ENCODE measurements at regions not wholly inside any gene's neighbourhood (a gene's known extent, or its start where the extent isn't known, plus 50 kb on each side); places are given as distances from the start of the nearest gene placed in this dataset.
A peak's percentile ranks its signal among the peaks of the same experiment; 100 is the strongest.
"Not testable (repeated sequence)": the region's sequence is repeated elsewhere in the genome, so short reads cannot be mapped to it uniquely, and the experiment has no call there.

DNA sequence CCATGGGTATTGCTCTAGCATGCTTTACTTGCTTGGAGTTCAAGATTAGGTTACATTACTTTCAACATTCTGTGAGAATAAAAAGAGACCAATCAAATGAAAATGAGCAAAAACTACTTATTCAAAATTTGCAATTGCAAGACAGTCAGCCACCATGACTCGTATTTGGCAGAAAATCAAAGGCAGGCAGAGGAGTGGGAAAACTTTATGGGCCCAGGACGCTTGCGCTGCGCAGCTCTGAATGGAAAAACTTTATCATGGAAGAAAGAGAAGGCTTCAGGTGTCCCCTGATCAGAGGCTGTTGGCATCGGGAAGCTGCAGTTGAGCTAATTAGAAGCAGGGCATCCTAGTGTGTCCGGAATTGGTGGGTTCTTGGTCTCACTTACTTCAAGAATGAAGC lies 250.6 kb downstream of the USP46 start:
- Histone ChIP-seq H3K79me2 (ENCODE audit: low read length) (no peaks in the 10 kb centered on the region), H3F3A (ENCODE audit: low read length, unreplicated experiment) (no peaks in the 10 kb centered on the region), H3K9me3 (ENCODE audit: low read length) (no peaks in the 10 kb centered on the region), H3K4me2 (ENCODE audit: low read length) (no peak overlapping the region), H3K27me3 (ENCODE audit: low read length) (no peaks in the 10 kb centered on the region), H3K36me3 (ENCODE audit: low read depth, low read length) (no peaks in the 10 kb centered on the region), H3K9ac (ENCODE audit: low read length) (no peak overlapping the region), H3K27ac (ENCODE audit: low read length) (no peak overlapping the region), H3K4me1 (ENCODE audit: insufficient read depth, low read length) (peaks cover 10% of the 10 kb centered on the region; the same call in 1 of the 2 replicates), H4K20me1 (ENCODE audit: low read length) (no peaks in the 10 kb centered on the region), H2AFZ (ENCODE audit: low read length) (peak overlapping the region; percentile 14; the same call in 1 of the 2 replicates), H3K9me2 (replicated peaks; ENCODE audit: low read length) (no peaks in the 10 kb centered on the region), H3K4me3 (ENCODE audit: low read length) (no peak overlapping the region)
- ATAC-seq (no peak), DNase-seq (no peak)
- TF ChIP-seq EZH2phosphoT487 (IDR thresholded peaks at IDR 0.05; ENCODE audit: borderline replicate concordance, low read length): no peak
- TF ChIP-seq, protein P1, sequence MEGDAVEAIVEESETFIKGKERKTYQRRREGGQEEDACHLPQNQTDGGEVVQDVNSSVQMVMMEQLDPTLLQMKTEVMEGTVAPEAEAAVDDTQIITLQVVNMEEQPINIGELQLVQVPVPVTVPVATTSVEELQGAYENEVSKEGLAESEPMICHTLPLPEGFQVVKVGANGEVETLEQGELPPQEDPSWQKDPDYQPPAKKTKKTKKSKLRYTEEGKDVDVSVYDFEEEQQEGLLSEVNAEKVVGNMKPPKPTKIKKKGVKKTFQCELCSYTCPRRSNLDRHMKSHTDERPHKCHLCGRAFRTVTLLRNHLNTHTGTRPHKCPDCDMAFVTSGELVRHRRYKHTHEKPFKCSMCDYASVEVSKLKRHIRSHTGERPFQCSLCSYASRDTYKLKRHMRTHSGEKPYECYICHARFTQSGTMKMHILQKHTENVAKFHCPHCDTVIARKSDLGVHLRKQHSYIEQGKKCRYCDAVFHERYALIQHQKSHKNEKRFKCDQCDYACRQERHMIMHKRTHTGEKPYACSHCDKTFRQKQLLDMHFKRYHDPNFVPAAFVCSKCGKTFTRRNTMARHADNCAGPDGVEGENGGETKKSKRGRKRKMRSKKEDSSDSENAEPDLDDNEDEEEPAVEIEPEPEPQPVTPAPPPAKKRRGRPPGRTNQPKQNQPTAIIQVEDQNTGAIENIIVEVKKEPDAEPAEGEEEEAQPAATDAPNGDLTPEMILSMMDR (conservative IDR thresholded peaks at IDR 0.05; ENCODE audit: low read depth, low read length): no peak
- POLR2A ChIA-PET (ENCODE audit: unreplicated experiment): no interaction called here
- intact Hi-C loops (cut with micrococcal nuclease): no loop called here
- BruUV-seq (replicated peaks): no TSS peak
- CTCF ChIA-PET: no interaction called here

DNA sequence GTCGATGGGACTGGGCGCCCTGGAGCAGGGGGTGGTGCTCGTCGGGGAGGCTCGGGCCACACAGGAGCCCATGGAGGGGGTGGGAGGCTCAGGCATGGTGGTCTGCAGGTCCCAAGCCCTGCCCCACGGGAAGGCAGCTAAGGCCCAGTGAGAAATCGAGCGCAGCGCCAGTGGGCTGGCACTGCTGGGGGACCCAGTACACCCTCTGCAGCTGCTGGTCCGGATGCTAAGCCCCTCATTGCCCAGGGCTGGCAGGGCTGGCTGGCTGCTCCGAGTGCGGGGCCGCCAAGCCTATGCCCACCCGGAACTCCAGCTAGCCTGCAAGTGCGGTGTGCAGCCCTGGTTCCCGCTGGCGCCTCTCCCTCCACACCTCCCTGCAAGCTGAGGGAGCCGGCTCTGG lies 249.3 kb downstream of the USP46 start:
- H3K27ac ChIP-seq (ENCODE audit: low read length); POLR2A ChIA-PET (ENCODE audit: unreplicated experiment); DNase-seq; H3K4me3 ChIP-seq (ENCODE audit: low read length); H2AFZ ChIP-seq (ENCODE audit: low read length); BruUV-seq (replicated peaks); H3K4me2 ChIP-seq (ENCODE audit: low read length); H3K36me3 ChIP-seq (ENCODE audit: low read depth, low read length); H3K9ac ChIP-seq (ENCODE audit: low read length); ATAC-seq; H3K27me3 ChIP-seq (ENCODE audit: low read length); H4K20me1 ChIP-seq (ENCODE audit: low read length); H3F3A ChIP-seq (ENCODE audit: low read length, unreplicated experiment); H3K9me3 ChIP-seq (ENCODE audit: low read length); H3K79me2 ChIP-seq (ENCODE audit: low read length); H3K9me2 ChIP-seq (replicated peaks; ENCODE audit: low read length); intact Hi-C loops (cut with micrococcal nuclease): not testable (repeated sequence)
- CTCF ChIA-PET: interaction anchor here (0.6 kb wide), 1 partner anchor 1816 kb away, joined by 3 read pairs; no protein-coding TSS in a partner anchor
- peaks cover 10% of the 10 kb centered on the region; the same call in 1 of the 2 replicates for H3K4me1 ChIP-seq (ENCODE audit: insufficient read depth, low read length)

DNA sequence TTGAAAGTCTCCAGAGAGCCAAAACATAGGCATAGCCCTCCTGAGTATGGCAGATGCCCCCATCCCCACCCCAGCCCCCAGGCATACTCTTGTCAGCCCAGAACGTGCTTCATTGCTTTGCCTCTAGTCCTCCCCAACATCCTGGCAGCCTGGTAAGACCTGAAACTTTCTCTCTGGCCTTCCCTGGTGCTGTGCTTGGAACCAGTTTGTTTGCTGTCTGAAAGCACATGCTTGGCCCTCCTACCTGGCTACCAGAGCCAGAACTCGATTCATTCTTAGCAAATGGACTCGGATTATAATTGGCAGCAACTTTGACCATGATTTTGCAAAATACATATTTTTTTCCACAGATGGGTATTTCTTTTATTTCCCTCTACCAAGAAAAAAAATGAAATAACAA lies 248.1 kb downstream of the USP46 start:
- Histone ChIP-seq H3F3A (ENCODE audit: low read length, unreplicated experiment) (no peaks in the 10 kb centered on the region), H4K20me1 (ENCODE audit: low read length) (no peaks in the 10 kb centered on the region), H3K4me2 (ENCODE audit: low read length) (no peak overlapping the region), H2AFZ (ENCODE audit: low read length) (no peak overlapping the region), H3K79me2 (ENCODE audit: low read length) (no peaks in the 10 kb centered on the region), H3K4me1 (ENCODE audit: insufficient read depth, low read length) (peaks cover 10% of the 10 kb centered on the region; the same call in 1 of the 2 replicates), H3K4me3 (ENCODE audit: low read length) (no peak overlapping the region), H3K36me3 (ENCODE audit: low read depth, low read length) (no peaks in the 10 kb centered on the region), H3K27ac (ENCODE audit: low read length) (no peak overlapping the region), H3K9me2 (replicated peaks; ENCODE audit: low read length) (no peaks in the 10 kb centered on the region), H3K27me3 (ENCODE audit: low read length) (peaks cover 7% of the 10 kb centered on the region; the same call in 1 of the 2 replicates), H3K9me3 (ENCODE audit: low read length) (no peaks in the 10 kb centered on the region), H3K9ac (ENCODE audit: low read length) (no peak overlapping the region)
- ATAC-seq (no peak), DNase-seq (no peak)
- no TSS peak for BruUV-seq (replicated peaks)
- POLR2A ChIA-PET (ENCODE audit: unreplicated experiment): no interaction called here
- CTCF ChIA-PET: no interaction called here
- intact Hi-C loops (cut with micrococcal nuclease): no loop called here
- TF ChIP-seq EZH2phosphoT487 (IDR thresholded peaks at IDR 0.05; ENCODE audit: borderline replicate concordance, low read length): no peak
- no peak for TF ChIP-seq EZH2 (IDR thresholded peaks at IDR 0.05; ENCODE audit: low read length, unreplicated experiment)
- TF ChIP-seq, protein P1 (conservative IDR thresholded peaks at IDR 0.05; ENCODE audit: low read depth, low read length): no peak
